Left ventricle myocardium inferior (tissue), 1 donor: ENCODE measurements at regions not wholly inside any gene's neighbourhood (a gene's known extent, or its start where the extent isn't known, plus 50 kb on each side); places are given as distances from the start of the nearest gene placed in this dataset.

Source experiments
- DNase-seq: peaks from one replicate; pipeline ENCODE4 v3.0.0-alpha.2; 2020
- H3K27ac ChIP-seq: fragments of 200-600 bp; replicated peaks from 2 replicates; pipeline ENCODE4 v1.8.0; 2021
- H3K27me3 ChIP-seq: fragments of 200-600 bp; 2 replicates; pipeline ENCODE4 v1.8.0; 2021; ENCODE audit warnings: low read depth
- H3K36me3 ChIP-seq: fragments of 200-600 bp; 2 replicates; pipeline ENCODE4 v1.8.0; 2021
- H3K4me1 ChIP-seq: fragments of 200-600 bp; 2 replicates; pipeline ENCODE4 v1.8.0; 2021
- H3K4me3 ChIP-seq: fragments of 200-600 bp; 2 replicates; pipeline ENCODE4 v1.8.0; 2021; ENCODE audit warnings: mild to moderate bottlenecking, moderate library complexity
- H3K9me3 ChIP-seq: fragments of 200-600 bp; replicated peaks from 2 replicates; pipeline ENCODE4 v1.8.0; 2021
- intact Hi-C: fragments of 100-400 bp; cut with micrococcal nuclease; formaldehyde crosslinking; loops from one replicate; pipeline ENCODE4 v1.11.0; 2022
- TF ChIP-seq, protein P1 (sequence below): fragments of 200-600 bp; IDR thresholded peaks from 2 replicates; pipeline ENCODE4 v1.8.0; 2021; ENCODE audit warnings: antibody characterized with exemption, mild to moderate bottlenecking, borderline replicate concordance
- donor health status: DM: no; HTN: yes; CAD: no; lungs with severe emphysema.

DNA sequence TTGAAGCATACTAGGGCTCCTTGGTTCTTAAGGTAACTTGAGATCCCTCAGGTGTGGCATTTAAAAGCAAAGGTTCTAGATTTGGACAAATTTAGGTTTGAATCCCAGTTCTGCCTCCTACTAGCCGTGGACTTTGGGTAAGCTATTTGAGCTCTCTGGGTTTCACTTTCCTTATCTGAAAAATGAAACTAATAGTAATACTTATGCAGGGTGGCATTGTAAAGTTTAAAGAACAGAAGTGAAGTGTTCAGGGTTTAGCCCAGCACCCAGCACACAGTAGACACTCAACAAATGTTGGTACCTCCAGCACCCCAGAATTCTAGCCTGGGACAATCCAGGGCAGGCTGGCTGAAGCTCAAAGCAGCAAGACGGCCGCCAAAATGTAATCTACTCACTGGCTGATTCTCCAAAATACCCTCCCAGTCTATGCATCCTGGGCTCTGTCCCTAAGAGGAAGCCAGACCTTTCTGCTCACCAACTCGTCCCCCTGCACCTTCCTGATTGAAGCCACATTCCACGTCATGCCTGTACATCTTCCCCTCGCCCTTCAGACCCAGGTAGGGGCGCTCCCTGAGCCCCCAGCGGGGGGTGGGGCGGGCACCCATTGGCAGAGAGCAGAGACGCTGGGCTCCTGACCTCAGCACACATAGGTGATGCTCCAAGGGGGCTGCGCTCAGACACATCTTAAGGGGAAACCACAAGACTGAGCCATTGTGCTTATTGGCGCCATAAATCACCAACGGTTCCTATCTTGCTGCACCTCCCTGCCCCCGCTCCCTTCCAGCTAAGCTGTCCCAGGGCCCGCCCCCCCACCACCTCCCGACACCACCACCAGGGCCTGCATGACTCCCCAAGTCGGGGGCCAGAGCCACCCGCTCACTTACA, 160.6 kb downstream of the BCOR start:
- no peak for DNase-seq
- TF ChIP-seq, protein P1, sequence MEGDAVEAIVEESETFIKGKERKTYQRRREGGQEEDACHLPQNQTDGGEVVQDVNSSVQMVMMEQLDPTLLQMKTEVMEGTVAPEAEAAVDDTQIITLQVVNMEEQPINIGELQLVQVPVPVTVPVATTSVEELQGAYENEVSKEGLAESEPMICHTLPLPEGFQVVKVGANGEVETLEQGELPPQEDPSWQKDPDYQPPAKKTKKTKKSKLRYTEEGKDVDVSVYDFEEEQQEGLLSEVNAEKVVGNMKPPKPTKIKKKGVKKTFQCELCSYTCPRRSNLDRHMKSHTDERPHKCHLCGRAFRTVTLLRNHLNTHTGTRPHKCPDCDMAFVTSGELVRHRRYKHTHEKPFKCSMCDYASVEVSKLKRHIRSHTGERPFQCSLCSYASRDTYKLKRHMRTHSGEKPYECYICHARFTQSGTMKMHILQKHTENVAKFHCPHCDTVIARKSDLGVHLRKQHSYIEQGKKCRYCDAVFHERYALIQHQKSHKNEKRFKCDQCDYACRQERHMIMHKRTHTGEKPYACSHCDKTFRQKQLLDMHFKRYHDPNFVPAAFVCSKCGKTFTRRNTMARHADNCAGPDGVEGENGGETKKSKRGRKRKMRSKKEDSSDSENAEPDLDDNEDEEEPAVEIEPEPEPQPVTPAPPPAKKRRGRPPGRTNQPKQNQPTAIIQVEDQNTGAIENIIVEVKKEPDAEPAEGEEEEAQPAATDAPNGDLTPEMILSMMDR, result no peak
- H3K4me3 ChIP-seq, result no peak overlapping the region
- intact Hi-C loops, result no loop called here
- H3K27ac ChIP-seq, result no peak overlapping the region
- no peaks in the 10 kb centered on the region for H3K4me1 ChIP-seq
- no peaks in the 10 kb centered on the region for H3K9me3 ChIP-seq
- no peaks in the 10 kb centered on the region for H3K36me3 ChIP-seq
- H3K27me3 ChIP-seq, result no peaks in the 10 kb centered on the region

DNA sequence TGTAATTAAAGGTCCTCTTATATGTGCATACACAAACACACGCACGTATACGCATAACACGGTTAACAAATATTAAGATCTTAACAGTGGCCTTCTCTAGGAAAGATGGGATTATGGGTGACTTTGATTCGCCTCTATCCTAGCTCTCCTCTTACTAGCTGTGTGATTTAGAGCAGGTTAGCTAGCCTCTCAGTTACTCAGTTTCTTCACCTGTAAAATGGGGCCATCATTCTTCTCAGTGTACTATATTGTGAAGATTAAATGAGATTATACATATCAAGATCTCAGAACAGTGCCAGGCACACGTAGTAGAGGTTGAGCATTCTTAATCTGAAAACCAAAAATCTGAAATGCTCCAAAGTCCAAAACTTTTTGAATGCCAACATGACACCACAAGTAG, 159.3 kb downstream of the BCOR start:
- no peaks in the 10 kb centered on the region for H3K4me1 ChIP-seq
- intact Hi-C loops, result no loop called here
- no peak overlapping the region for H3K4me3 ChIP-seq
- H3K27ac ChIP-seq, result no peak overlapping the region
- no peaks in the 10 kb centered on the region for H3K27me3 ChIP-seq
- no peaks in the 10 kb centered on the region for H3K36me3 ChIP-seq
- DNase-seq, result no peak
- TF ChIP-seq, protein P1, result no peak
- H3K9me3 ChIP-seq, result no peaks in the 10 kb centered on the region

DNA sequence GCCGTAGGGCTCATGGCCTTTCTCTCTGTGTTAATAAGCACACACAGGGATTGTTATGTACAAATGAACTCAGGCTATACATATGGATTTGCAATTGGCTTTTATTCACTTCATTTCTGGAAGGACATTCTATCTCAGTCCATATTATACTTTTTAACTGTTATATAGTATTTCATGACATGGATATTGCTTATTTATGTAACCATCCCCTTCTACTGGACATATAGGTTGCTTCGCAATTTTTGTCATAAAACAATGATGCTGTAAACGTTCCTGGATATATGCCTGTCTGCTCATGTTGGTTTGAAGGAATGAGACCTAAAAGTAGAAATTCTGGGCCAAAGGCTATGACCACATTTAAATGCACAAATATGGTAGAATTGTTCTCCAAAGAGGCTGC, 158.1 kb downstream of the BCOR start:
- no peaks in the 10 kb centered on the region for H3K27me3 ChIP-seq

DNA sequence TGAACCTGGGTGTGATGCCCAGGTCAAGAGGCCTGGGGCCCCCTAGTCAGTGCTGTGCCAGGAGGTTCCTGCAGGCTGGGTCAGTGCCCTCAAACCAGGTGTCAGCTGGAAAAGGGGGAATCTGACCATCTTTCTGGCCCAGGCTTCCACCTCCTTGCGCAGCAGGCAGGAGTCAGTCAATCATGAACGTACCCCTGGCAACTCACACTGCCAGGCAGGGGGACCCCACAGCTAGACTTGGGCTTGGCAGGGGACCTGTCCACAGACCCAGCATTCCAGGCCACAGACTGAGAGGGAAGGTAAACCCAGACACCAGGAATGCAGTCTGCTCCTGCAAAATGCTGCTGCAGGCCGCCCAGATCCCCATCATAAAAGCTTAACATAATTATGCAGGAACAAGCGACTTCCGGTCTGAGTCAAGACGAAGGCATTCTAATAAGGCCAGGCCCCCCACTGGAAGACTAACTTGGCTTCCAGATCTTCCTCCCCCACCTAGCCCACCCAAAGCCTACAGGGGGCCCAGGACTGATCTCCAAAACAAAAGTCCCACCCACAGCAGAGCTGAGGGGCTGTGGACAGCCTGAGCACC, 156.3 kb downstream of the BCOR start:
- intact Hi-C loops, result no loop called here
- TF ChIP-seq, protein P1, result no peak
- H3K36me3 ChIP-seq, result no peaks in the 10 kb centered on the region
- DNase-seq, result no peak
- H3K4me1 ChIP-seq, result no peaks in the 10 kb centered on the region
- no peak overlapping the region for H3K27ac ChIP-seq
- H3K4me3 ChIP-seq, result no peak overlapping the region
- H3K9me3 ChIP-seq, result no peaks in the 10 kb centered on the region
- H3K27me3 ChIP-seq, result no peaks in the 10 kb centered on the region

More for the DNA sequence above, 158.1 kb downstream of the BCOR start:
- no peaks in the 10 kb centered on the region for H3K36me3 ChIP-seq
- H3K4me3 ChIP-seq, result no peak overlapping the region
- no peak overlapping the region for H3K27ac ChIP-seq
- intact Hi-C loops, result no loop called here
- no peaks in the 10 kb centered on the region for H3K9me3 ChIP-seq
- TF ChIP-seq, protein P1, result no peak
- H3K4me1 ChIP-seq, result no peaks in the 10 kb centered on the region
- DNase-seq, result no peak

DNA sequence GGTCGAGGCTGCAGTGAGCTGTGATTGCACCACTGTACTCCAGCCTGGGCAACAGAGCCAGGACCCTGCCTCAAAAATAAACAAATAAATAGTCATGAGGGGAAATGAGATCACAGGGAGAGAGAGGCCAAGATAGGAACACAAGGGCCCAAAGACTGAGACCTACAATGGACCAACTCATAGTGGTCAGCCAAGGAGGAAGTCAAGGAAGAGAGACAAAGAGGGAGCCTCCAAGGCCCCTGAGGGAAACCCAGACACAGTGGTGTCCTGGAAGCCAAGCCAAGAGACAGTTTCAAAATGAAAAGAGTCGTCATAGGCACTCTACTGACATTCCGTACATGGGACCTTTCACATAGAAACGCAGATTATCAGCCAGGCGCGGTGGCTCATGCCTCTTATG, 153.3 kb downstream of the BCOR start:
- Histone ChIP-seq H3K9me3 (no peaks in the 10 kb centered on the region), H3K4me3 (no peak overlapping the region), H3K27me3 (no peaks in the 10 kb centered on the region), H3K4me1 (no peaks in the 10 kb centered on the region), H3K36me3 (no peaks in the 10 kb centered on the region), H3K27ac (no peak overlapping the region)
- intact Hi-C loops, result no loop called here
- DNase-seq, result no peak
- TF ChIP-seq, protein P1, result no peak
